ENCODE measurements at regions not wholly inside any gene's neighbourhood (a gene's known extent, or its start where the extent isn't known, plus 50 kb on each side); places are given as distances from the start of the nearest gene placed in this dataset.
"Not testable (repeated sequence)": the region's sequence is repeated elsewhere in the genome, so short reads cannot be mapped to it uniquely, and the experiment has no call there.

DNA sequence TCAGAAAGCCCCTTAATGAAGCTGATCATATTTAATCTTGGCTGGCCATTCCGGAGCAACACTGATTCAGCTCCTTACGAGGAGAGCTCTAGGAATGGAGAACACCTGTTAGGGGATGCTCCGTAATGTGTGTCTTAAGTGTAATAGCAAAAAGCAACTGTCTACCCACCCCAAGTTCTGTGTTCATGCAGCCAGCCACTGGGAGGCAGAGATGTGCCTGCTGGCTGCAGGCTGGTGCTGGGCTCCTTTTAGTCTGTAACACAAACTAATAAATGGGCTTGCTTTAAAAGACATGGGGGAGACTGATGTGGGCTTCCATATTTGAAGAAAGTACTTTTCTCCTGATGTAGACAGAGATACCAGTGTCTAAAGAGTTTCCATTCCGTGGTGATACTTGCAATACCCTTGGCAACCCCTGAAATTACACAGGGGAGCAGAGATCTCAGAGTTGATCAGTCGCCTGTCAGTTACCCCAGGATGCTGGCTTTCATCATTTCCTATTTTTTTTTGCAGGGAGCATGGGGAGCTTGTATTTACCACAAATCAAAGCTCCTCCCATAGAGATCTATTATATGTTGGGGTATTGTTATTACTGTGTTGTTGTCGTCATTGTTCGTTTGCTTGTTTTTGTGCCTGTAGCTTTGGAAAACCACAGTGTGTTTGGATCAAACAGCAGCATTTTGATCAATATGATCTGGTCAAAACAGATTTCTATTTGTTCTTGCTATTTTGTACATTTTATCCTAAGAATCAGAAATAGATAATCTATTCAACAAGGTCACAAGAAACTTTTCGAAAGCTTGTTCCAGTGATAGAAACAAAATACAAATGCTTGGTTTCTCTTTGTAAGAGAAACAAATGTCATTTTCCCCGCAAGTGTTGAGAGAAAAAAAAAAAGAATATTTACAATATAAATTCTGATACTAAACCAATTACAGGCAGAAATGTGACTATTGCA lies 65.8 kb downstream of the MTX3 start:
- DNase-seq (ENCODE audit: low read depth in 2 of 2) = peak in 1 of 2 donors; percentile 8

DNA sequence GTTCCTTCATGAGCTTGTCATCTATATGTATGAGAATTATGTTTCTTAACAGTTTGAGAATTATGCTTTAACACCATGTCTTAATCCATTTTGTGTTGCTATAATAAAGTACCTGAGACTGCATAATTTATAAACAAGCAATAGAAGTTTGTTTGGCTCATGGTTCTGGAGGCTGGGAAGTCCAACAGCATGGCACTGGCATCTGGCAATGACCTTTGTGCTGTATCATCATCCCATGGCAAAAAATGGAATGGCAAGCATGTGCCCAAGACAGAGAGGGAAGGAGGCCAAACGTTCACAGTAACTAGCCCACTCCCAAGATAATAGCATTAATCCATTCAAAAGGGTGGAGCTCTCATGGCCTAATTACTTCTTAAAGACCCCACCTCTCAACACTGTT lies 67.6 kb downstream of the MTX3 start:
- no peak for DNase-seq (ENCODE audit: low read depth in 2 of 2)

DNA sequence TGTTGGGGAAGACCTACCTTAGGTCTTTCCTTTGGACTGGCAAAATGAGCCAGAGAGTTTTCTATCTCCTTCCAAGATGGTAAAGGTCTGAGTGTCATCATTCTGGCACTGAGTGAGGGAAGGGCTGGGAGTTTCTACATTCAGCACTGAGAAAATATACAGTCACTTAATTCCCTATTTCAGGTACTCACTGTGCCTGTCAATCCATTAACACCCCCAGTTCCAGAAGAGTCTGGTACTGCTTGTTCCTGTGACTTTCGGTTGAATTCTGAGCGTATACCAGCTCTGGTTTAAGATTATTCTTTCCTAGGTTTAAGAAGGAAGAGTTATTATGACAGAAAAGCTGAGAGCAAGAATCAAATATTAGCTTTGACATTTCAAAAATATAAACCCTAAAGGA lies 68.4 kb downstream of the MTX3 start:
- DNase-seq (ENCODE audit: low read depth in 2 of 2) = no peak

DNA sequence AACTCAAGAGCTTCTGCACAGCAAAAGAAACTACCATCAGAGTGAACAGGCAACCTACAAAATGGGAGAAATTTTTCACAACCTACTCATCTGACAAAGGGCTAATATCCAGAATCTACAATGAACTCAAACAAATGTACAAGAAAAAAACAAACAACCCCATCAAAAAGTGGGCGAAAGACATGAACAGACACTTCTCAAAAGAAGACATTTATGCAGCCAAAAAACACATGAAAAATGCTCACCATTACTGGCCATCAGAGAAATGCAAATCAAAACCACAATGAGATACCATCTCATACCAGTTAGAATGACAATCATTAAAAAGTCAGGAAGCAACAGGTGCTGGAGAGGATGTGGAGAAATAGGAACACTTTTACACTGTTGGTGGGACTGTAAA lies 83.6 kb downstream of the MTX3 start:
- not testable (repeated sequence) for DNase-seq (ENCODE audit: low read depth in 2 of 2)

DNA sequence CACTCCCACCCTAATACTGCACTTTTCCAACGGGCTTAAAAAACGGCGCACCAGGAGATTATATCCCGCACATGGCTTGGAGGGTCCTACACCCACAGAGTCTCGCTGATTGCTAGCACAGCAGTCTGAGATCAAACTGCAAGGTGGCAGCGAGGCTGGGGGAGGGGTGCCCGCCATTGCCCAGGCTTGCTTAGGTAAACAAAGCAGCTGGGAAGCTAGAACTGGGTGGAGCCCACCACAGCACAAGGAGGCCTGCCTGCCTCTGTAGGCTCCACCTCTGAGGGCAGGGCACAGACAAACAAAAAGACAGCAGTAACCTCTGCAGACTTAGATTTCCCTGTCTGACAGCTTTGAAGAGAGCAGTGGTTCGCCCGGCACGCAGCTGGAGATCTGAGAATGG lies 88.5 kb downstream of the MTX3 start:
- DNase-seq (ENCODE audit: low read depth in 2 of 2) = not testable (repeated sequence)

DNA sequence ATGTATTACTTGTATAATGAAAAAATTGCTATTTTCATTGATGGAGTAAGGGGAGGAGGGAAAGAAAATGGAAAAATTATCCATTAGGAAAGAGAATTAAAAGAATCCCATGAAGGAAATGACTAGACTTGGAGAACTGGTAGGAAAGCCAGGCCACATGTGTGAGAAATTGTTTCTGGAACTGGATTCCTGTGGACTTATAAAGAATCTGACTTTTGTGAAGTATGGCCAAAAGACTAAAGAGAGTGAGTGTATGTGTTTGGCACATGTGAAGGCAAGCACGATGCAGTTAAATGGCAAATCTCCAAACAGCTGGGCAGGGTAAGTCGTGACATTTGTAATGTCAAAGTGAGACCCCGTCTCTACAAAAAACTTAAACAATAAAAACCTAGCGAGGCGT lies 89.4 kb downstream of the MTX3 start:
- no peak for DNase-seq (ENCODE audit: low read depth in 2 of 2)

DNA sequence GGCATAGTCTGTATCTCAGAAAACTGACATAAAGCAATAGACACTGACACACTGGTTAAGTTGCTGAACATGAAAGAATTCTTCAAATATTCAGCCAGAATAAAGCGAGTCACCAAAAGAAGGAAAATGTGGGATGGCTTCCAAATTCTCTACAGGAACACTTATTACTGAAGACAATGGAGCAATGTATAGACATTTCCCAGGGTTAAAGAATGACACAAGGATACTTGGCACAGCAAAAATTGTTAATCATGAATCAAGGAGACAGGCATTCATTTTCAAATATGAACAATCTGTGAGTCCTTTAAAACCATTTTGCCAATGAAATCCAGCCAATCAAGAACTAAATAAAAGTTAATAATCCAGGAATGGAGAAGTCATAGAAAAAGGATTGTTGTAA lies 92.5 kb downstream of the MTX3 start:
- no peak for DNase-seq (ENCODE audit: low read depth in 2 of 2)

DNA sequence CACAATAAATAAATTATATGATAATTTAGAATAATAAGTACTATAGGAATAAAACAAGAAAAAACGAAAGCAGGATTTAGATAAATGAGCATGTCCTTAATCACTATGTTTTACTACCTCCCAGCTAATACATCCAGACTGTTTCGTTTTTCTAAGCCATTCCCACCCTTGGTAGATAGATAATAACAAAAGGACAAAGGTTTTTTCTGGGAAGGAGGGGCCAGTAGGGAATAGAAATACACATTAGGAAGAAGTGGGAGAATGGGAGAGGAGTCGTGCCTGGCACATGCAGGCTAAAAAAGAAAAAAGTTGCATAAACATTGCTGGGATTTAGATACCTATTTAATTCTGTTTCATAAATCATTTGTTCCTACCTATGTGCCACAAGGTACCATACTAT lies 97.1 kb downstream of the MTX3 start:
- no peak for DNase-seq (ENCODE audit: low read depth in 2 of 2)

DNA sequence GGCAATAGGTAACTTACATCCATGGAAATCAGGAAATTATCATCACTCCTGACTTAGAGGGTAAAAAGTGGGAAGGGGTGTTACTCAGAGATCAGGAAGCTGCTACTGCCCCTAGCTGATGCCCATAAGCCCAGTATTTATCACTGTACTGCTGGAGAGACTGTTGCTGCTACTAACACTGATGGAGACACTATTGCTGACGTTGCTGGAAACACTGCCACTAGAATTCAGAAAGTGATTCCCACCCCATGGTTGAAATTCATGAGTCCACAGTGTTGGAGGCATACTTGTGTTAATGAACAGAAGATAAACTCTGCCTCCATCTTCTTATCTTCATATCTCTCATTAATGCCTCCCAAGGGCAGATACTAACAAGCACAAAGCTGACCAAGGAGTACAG lies 97.6 kb downstream of the MTX3 start:
- no peak for DNase-seq (ENCODE audit: low read depth in 2 of 2)

DNA sequence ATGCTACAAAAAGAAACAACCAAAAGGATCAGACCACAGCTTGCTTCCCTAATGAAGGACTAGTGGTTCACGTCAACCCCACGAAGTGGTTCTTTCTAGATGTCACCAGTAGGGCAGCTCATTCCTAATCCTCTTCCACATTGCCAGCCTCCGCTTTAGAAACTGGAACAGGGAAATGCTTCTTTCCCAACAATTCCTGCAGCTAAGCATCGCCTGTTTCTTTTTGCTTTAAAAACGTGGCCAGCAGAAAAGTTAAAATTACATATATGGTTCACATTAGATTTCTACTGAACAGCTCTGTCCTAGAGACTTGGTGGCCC lies 100.2 kb downstream of the MTX3 start:
- DNase-seq (ENCODE audit: low read depth in 2 of 2) = no peak

DNA sequence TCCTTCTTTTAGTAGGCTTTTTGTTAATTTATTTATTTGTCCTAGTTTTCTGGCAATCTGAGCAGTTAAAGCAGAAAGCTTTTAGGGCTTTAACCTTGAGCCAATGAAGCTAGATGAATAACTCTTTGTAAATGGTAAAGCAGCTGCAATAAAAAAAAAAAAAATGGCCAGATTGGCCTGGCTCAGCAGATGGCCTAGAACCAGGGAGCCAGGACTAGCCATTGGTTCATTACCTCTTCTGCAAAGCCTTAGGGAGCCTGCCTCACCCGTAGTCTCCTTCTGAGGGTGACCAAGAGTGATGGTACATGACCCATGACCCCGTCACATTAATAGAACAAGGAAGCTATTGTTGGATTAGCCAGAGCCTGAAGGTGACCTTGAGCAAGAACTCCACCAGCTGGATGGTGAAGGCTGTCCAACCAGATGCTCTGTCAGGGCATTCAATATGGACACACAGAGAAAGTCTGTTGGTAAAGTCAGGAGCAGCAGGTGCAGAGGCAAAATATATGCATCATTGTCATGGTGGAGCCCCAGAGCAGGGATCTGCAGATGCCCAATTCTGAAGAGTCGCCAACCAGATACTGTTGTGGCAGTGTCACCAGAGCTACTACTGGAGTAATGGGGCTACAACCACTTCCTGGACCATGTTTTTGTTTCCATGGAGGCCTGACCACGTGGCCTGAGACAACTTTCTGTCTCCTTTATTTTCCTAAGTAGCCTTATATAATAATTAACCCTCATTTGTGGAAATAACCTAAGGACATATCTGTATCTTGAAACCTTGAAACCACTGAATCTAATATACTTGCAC lies 100.7 kb downstream of the MTX3 start:
- no peak for DNase-seq (ENCODE audit: low read depth in 2 of 2)

DNA sequence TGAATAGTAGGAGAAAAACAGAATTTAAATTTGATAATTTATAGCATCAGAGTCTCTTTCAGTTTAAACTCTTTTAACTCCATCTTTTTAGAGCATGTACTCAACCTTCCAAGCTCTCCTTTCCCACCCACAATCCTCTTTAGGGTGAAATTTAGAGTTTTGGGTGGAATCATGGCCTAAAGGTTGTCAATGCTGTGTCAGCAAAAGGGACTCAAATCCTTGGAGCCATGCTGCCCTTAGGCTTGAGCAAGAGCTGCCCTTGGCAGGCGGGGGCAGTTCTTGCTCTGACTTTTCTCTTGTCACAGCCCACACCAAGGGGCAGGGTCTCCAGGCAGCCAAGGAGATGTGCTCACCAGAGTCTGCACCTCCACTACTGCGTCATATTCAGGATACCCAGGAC lies 102.4 kb downstream of the MTX3 start:
- DNase-seq (ENCODE audit: low read depth in 2 of 2) = no peak

DNA sequence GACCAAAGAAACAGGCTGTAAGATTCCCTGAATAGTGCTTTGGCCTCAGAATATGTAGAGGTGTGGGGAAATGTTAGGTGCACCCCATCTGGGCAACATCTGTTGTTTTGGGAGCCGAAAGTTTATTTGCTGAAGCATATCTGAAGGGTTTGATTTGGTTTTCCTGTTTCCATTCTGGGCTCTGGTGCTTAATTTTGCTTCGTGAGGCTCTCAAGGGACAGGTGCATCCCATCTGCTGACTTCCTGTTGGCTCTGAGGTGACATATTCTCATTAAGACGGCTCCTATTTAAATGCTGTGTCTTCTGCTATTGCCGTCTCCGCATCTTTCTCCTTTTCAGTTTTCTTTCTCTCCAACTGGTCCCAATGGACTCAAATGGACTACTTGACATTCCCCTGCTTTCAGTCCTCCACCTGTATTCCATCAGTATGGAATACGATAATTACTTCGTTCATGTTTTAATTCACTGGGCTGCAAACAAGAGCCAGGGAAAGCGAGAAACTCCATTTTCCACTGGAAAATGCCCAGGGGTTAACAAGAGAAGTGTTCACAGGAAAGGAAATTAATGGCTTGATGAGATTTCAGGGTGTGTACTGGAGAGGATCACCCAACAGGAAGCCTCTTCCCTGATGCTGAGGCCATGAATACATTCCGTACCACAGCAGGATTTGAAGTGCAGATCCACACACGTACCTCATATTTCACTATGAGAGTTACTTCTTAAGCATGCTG lies 104.0 kb downstream of the MTX3 start:
- no peak for DNase-seq (ENCODE audit: low read depth in 2 of 2)

DNA sequence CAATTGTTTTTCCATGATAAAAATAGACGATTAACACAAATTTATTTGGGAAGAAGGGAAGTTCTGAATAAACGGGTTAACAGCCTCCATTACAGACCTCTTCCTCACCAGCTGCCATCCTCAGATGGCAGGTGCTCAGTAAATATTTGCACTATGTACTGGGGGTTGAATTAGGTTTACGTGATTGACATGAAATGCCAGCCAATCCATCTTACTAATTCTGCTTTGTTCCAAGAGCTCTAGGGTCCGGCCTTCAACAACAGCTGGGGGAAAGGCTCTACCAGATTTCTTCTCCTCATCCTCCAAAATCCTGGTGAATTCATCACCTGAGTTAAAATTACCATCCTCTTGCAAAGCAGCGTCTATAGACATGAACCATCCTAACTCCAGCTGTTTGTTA lies 104.6 kb downstream of the MTX3 start:
- DNase-seq (ENCODE audit: low read depth in 2 of 2) = no peak

DNA sequence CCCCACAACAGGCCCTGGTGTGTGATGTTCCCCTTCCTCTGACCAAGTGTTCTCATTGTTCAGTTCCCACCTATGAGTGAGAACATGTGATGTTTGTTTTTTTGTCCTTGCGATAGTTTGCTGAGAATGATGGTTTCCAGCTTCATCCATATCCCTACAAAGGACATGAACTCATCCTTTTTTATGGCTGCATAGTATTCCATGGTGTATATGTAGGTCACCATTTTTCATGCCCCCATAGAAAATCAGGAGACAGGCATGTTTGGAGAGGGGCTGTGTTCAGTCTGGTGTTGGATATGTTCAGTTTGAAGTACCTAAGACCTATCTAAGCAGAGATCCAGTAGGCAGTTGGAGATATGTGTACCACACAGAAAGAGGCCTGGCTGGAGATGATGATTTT lies 111.2 kb downstream of the MTX3 start:
- DNase-seq (ENCODE audit: low read depth in 2 of 2) = not testable (repeated sequence)

DNA sequence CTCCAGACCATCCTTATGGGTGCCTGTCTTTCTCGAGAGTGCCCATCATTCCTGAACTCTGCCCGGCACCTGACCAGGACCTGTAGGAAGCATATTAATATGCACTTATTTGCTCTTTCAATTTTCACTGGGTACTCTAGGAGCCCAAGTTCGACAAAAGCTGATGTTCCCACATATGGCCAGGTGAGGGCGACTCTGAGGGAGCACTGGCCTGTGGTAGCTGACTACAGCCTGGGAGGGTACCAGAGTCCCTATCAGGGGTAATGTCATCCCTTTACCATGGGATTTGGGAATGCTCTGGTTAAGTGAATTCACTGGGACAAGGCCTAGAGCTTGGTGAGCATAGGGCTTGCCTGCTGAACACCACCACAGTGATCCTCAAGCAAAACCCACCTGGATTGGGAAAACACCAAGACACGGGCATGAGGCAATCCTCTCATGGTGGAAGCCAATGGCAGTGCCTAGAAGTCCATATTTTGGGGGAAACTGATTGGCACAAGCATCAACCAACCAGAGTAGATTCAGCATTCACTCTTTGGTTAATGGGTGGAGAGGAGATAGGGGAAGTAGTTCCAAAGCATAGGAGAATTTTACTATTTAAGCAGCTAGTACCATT lies 112.2 kb downstream of the MTX3 start:
- peak; percentile 22 to 33 for DNase-seq (ENCODE audit: low read depth in 2 of 2)

DNA sequence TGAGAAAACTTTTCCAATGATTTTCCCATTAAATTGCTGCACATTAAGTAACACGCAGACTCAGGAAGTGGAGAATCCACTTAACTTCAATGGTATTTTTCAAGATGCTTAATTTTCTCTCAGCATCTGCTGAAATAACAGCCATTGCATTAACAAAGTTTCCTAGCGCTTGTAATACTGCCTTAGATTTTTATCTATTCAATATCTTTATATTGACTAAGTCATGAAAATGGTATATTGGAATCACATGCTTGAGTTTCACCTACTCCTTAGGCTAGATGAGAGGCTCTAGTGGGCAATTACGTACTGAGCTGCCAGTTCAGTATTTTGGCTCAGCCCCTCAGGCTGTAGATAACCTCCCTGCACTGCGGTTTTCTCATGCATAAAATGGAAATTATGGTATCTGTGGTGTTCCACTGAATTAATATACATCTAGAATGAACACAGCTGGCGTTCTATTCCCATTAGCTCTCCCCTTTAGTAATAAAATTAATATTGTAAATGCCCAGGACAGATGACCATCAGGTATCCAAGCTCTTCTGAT lies 112.9 kb downstream of the MTX3 start:
- no peak for DNase-seq (ENCODE audit: low read depth in 2 of 2)

DNA sequence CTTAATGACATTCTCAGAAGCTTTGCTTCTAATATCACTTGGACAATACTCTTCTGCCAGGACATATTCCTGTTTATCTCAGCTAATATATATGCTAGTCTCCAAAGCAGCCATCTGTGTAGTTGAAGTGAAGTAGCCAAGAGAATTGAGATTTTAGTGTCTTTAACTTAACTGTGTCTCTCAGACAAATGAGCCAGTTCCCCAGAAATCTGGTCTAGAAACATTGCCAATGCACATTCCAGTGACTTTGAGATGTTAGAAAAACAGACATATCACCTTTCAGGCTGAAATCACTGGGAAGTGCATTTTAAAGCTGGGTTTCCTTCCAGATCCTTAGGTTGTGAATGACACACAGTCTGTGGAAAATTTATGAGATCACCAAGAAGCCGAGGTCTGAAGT lies 114.6 kb downstream of the MTX3 start:
- DNase-seq (ENCODE audit: low read depth in 2 of 2) = no peak

DNA sequence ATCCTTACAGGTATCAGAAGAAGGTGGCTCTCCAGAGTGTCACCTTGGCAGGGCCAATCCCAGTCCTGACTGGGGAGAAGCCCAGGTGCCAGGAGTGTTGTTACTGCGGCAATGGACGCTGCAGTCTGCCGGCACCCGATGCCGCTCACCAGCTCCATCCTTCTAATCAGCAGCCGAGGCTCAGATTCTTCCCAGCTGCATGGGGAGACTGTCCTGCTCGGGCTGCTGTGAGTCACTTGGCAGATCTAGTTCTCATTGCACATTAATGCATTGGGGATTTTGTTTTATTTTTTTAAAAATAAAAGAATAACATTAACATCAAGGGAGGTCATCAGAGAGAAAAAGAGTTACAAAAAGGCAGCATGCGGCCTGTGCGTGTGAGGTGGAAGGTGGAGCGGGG lies 115.8 kb downstream of the MTX3 start:
- no peak for DNase-seq (ENCODE audit: low read depth in 2 of 2)

DNA sequence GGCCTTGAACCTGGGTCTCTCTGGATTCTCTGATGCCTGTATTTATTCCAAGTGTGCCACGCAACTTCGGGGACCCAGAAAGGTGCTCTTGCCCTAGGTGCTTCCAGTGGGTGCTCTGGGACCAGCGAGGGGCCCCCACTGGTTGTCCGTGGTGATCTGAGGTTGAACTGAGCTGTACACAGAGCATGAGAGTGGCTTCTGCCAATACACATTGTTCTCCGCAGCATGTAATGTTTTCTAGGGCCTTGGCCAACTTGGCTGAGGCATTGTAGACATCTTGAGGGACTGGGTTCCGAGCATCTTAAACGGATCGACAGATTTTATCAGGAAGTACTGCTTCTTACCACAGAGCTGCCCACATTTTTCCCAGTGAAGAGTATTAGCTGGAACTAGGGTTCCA lies 117.9 kb downstream of the MTX3 start:
- DNase-seq (ENCODE audit: low read depth in 2 of 2) = no peak

DNA sequence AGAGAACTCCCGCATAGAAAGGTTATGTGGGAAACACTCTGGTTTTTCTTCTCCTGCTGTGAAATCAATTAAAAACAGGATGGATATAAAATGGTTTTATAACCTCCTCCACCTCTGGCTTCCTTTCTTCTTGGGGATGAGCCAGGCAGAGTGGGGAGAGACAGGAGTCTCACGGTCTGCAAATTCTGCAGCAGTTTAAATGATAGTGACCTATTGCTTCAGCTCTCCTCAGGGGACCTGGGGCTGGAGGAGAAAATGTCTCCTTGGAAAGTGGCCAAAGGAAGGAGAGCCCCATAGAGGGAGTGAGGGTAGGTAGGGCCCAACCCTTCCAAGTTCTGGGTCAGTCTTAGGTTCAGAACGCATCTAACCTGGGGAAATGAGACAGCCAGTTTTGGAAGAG lies 118.8 kb downstream of the MTX3 start:
- no peak for DNase-seq (ENCODE audit: low read depth in 2 of 2)
